ENCODE measurements at regions not wholly inside any gene's neighbourhood (a gene's known extent, or its start where the extent isn't known, plus 50 kb on each side); places are given as distances from the start of the nearest gene placed in this dataset.
"Not testable (repeated sequence)": the region's sequence is repeated elsewhere in the genome, so short reads cannot be mapped to it uniquely, and the experiment has no call there.

DNA sequence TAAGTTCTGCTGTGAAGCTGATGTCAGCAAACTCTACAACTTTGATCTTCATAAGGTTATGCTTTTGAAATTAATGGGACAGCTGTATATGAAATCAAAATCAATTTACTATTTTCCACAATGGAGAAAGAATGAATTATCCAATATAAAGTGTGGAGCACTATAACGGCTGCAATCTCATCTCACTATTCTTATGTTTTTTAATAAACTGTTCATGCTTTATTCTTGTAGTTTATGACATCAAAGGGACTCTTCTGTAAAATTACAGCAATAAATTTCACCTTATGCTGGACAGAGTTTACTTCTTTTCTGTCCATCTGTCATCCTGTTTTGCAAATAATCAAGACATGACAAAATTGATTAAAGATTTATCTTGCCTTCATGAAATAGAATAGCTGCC lies 192.5 kb downstream of the TECRL start:
- no peak for DNase-seq

DNA sequence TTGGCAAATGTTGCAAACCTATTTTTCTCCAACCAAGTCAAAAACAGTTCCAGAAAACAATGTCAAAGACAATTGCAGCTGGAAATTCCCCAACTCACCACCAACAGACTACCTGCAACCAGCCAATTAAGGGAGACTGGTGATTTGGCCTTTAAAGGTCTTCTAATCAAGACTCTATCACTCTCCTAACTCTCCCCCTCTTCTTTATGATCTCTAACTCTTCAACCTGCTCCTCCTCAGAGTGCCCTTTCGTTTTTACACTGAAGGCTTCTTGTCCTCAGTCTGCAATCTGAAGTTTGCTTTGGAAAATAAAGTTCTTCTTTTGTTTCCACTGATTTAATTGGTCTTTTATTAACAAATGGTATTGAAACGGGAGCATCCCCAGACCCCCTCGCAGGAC lies 203.9 kb downstream of the TECRL start:
- no peak for DNase-seq

DNA sequence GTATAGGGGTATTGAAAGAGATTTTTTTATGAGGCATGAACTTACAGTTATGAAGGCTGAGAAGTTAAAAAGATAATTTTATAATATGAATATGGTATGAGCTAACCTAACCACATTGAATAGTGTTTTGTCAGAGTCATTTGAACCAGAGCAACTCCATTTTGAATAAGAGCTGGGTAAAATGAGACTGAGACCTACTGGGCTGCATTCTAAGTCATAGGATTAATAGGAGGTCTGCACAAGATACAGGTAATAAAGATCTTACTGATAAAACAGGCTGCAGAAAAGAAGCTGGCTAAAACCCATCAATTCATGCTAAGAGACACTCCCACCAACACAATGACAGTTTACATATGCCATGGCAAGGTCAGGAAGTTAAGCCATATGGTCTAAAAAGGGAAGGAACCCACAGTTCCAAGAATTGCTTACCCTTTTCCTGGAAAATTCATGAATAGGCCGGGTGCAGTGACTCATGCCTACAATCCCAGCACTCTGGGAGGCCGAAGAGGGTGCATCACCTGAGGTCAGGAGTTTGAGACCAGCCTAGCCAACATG lies 209.2 kb downstream of the TECRL start:
- DNase-seq = no peak

DNA sequence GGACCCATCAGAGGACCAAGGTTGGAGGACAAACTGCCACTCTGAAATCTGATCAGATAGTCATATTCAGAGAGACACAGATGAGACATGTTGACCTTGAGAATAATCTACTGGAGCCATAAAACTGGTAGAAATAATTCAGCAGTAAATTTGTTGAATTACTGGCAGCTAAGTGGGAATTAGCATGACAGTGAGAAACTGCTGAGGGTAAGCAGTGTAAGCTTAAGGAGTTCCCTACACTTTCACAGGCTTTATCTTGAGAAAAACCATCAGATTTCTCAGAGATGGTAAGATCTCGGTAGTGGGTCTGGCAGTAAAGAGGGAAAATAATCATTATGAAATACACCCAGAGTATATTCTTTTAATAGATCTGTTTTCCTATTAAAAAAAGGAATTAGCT lies 213.7 kb downstream of the TECRL start:
- no peak for DNase-seq

DNA sequence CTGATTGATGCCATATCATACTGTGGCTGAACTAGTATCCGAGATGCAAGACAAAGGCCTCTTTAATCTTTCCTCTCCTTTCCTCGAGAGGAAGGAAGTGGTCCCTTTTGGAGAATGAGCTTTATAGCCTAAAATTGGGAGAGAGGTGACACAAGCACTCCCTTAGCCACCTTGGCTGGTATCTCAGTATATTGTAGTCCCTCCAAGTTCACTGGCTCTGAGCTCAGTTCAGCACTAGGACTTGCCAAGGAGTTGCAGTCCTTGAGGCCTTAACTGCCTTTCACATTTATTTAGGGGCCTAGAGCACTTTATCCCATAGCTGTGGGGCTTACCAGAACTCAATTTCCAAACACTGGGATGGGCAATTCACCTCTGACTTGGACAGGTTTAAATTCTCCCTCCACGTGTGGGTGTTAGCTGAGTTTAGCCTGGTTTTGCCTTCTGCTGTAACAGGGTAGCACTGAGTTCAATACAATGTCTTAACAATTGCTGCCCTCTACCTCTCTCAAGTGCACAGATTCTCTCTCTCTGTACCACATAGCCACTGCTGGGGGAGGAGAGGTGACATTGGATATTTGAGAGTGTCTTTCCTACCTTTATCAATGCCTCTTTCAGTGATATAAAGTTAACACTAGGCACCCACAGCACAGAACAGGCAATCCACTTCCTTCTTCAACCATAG lies 216.4 kb downstream of the TECRL start:
- DNase-seq = no peak

DNA sequence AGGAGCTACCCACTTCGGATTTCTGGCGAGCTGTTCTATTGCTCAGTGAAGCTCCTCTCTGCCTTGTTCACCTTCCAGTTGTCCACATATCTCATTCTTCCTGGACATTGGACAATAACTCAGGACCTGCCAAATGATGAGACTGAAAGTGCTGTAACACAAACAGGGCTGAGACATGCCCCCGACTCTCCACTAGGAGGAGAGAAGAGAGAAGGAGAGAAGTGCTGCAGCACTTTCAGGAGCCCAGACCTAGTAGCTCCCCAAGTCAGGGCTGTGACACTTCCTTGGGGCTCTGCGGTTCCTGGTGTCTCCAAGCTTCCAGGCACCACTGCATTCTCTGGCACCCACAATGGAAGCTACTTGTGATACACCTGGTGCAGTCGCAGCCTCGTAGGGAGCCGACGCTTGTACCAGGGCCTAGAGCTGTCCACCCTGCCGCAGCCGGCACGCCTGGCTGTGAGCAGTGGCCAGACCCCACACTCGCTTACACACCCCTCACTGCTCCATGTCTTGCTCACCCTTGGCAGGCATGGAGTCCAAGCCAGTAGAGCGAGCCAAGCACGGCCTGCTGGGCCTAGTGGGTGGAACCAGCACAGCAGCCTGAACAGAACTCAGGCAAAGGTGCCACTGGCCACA lies 234.9 kb downstream of the TECRL start:
- DNase-seq = no peak

DNA sequence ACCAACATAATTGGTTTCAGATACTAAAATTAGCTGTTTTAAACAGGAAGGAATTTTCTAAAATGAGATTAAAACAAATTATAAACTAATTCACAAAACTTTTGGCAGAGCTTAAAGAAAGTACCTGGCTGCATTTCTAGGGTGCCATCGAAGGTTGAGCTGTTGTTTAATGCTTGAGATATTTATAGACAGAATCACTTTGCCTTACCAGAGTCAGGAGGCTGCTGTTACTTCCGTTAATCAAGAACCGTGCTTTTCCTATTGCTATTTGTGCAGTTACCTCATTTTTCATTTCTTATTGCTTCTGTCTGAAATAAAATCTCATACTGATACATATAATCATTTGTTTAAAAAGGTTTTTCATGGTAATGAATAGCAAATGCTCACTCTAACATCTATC lies 242.9 kb downstream of the TECRL start:
- no peak for DNase-seq

DNA sequence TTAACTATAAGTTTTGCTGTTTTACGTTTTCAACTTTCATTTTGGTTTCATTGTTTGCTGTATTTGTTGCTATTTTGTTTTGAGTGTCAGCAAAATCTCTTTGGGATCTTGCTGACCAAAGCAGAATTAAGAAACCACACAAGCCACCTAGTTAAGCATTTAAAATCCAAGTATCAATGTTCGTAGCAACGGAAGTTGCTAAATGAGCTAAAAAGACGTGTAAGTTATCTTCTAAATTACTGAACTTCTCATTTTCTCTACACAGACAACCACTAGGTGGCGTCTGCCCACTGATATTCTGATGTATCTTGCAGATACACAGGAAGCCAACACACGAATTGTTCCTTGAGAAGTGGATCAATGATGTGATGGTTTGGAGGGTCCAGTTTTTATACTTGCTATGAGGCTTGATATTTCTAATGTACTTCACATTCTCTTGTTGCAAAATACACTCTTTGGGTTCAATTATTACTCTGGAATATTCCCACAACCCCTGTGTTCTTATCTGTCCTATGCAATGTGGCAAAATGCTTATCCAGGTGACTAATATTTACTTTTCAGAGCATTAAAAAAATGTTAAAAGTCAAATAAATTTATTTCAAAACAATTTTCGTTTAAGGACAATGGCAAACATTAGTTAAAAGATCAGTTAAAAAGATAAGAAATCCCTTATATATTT lies 250.5 kb downstream of the TECRL start:
- peak; percentile 30 for DNase-seq

DNA sequence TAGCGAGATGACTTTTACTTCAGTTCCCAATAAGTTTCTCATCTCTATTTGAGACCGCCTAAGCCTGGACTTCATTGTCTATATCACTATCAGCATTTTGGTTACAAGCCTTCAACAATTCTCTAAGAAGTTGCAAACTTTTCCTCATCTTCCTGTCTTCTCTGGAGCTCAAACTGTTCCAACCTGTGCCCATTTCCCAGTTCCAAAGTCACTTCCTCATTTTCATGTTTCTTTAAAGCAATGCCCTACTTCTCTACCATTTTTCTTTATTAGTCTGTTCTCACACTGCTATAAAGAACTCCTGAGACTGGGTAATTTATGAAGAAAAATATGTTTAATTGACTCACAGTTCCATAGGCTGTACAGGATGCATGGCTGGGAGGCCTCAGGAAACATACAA lies 251.9 kb downstream of the TECRL start:
- DNase-seq = no peak

DNA sequence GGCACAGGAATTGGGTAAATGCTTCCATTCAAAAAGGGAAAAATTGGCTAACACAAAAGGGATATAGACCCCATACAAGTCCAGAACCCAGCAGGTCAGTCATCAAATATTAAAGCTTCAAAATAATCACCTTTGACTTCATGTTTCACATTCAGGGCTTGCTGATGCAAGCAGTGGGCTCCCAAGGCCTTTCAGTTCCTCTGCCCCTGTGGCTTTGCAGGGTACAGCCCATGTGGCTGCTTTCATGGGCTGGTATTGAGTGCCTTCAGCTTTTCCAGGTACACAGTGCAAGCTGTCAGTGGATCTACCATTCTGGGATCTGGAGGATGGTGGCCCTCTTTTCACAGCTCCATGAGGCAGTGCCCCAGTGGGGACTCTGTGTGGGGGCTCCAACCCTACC lies 253.0 kb downstream of the TECRL start:
- no peak for DNase-seq

DNA sequence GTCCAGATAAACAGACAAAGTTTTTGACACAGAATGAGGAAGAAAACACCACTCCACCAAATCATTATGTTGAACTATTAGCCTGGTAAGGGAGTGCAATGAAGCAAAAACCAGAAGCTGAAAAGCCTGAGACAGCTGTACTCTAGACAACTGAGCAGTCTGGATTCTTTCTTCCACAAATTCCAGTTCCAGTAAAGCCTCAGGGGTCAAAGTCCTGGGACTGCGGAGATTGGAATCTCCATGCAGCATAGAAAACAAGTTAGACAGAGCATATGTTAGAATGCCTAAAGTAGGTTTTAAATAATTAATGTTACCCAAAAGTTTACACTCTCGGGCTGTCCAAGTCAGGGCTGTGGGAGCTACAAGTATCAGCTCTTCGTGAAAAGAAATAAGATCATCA lies 263.2 kb downstream of the TECRL start:
- no peak for DNase-seq

DNA sequence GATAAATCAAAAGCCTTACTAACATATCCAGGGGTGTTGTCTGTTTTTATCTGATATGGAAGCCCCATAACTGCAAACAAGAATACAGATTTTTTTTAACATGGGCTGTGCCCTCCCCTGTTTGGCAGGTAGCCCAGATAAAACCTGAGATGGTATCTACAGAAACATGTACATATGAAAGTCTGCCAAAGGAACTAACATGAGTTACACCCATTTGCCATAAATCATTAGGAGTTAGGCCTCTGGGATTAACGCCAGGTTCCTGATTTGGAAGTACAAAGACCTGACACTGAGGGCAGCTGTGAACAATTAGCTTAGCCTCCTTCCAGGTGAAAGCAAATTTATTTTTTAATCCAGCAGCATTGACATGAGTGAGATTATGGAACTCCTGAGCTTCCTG lies 264.3 kb downstream of the TECRL start:
- no peak for DNase-seq

DNA sequence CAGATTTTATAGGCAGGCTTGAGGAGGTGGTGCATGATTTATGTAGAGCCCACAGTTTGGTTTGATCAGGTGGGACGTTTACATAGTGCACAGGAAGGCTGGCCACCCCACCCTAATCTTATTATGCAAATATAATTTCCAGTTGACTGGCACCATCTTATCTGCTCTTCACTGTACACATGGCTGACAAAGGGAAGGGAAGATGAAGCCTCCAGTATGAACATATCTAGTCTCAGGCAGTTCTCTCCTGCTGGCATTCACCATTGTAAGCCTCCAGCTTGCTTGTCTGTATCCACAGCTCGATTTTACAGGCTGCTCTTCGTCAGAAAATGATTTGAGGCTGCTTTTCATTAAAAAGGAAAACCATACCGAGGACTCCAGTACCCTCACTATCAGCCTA lies 278.3 kb downstream of the TECRL start:
- DNase-seq = no peak

DNA sequence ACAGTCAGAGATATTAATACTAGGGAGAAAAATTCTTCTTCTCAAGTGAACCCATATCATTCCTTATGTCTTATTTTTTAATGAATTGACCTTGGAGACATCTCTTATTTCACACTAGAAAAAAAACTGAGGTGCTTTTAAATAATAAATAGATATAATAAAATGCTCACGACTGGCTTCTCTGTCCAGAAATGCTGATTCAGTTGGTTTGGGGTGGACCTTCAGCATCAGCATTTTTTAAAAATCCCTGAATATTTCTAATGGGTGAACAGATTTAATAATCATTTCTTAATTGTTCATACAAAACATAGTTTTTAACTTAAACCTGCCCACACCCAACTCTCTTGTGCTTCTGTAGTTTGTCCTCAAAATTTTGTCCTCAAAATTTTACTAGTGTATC lies 283.9 kb downstream of the TECRL start:
- no peak for DNase-seq

DNA sequence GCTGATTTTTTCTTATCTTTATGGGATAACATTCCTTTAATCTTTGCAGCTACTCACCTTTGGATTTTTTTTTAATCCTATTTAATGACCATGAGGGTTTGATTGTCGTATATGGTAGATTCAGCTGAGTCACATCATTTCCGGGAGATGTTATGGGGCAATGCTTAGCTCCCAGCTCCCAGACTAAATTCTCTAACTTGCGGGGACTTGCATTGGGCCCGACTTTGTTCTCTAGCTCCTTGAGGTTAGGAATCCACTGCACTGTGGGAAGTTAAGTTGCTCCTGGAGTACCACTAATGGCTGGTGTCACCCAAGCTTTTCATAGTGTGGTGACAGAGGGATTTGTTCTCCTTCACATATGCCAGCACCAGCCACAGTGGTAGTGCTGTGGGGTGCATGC lies 287.4 kb downstream of the TECRL start:
- DNase-seq = no peak

DNA sequence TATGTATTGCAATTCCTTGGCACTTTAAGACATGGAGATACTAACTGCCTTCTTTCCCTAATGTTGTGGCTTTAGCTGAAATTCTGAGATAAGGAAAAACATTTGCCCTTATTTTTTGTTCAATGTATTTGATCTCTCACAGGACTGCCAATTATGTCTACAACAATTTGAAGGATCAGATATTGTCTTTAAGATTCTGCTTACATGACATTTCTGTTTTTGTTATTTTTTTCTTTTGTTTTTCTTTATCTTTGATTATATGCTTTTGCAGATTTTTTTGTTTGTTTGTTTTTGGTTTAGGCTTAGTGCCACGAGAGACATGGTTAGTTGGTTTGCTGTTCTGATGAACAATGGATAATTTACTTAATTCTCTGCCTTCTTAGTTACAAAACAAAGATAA lies 303.3 kb downstream of the TECRL start:
- no peak for DNase-seq

DNA sequence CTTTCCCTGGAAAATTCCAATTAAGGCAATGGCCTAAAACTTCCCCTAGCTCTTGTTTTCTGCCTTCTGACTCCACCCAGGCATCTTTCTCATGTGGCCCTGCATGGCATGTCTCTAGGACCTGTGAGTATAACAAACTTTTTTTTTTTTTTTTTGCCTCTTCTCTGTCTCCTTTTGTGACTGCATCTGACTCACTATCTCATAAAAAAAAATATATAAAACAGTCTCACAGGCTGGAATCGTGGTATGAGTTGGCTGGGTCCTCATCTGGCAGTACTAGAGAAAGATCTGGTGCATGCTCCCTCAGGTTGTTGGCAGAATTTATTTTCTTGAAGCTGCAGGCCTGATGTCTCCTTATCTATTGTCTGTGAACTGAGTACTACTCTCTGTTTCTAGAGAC lies 313.9 kb downstream of the TECRL start:
- no peak for DNase-seq

DNA sequence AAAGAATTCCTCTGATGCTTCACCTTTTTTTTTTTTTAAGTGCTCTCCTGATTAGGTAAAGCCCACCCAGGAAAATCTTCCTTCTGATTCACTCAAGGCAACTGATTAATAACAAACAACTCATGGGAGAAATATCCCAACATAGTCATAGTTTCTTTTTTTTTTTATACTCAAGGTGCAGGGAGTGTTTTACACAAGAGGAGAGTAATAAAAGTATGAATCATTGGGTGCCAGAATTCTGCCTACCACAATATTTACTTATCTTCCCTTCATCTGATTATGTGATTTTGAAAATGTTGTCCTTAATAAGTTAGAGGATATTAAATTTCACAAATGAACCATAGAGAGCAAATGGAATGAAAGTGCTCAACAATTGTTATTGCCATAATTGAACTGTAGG lies 329.9 kb downstream of the TECRL start:
- no peak for DNase-seq

DNA sequence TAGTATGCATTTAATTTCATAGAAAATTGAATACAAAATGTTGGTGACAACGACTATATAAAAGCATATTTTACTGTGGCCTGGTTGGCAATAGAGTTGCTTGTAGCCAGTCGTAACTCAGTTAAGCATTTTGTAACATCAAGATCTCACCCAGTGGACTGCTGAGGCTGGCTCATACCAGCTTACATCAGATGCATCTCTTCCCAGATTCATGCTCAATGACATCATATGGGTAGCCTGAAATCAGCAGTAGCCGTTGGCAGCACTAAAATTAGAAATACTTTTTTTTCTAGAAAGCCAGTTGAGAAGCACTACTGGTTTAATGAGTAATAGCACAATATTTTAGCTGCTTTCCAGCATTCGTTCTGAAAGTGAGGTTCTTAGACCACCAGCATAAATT lies 341.2 kb downstream of the TECRL start:
- DNase-seq = no peak

DNA sequence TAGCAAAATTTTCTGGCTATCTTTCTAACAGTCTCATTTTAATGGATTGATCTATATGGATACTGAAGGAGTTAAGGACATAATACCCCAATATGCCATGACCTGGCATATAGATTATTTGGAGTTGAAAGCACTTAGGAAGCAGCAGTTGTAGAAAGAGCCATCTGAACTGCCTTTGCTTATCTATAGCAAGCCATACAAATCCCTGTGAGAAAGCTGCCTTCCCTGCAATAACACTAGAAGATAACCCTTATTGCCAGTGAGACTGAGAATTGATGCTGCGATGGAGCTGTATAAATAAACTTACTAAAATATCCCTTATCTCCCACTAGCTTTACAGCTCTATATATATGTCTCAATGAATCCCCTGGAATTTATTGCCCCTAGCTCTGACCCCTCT lies 346.3 kb downstream of the TECRL start:
- DNase-seq = no peak

DNA sequence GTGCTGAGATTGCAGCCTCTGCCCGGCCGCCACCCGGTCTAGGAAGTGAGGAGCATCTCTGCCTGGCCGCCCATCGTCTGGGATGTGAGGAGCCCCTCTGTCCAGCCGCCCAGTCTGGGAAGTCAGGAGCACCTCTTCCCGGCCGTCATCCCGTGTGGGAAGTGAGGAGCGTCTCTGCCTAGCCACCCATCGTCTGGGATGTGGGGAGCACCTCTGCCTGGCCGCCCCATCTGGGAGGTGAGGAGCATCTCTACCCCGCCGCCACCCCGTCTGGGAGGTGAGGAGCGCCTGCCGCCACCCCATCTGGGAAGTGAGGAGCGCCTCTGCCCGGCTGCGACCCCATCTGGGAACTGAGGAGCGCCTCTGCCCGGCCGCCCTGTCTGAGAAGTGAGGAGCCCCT lies 372.2 kb downstream of the TECRL start:
- DNase-seq = not testable (repeated sequence)

DNA sequence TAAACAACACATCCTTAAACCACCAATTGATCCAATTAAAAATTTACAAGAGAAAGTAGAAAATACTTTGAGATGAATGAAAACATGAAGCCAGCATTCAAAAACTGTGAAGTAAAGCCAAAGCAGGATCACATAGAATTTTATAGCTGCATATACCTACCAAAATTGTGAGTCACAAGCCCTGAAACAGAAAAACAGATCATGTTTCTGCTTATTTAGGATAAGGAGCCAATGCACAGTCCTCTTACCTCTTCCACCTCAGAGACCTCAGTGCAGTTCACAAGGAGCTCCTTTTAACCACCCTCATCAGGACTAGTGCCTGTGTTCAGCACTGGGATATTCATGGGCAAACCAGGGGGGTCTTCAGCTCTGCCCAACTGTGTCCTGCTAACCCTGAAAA lies 386.7 kb downstream of the TECRL start:
- DNase-seq = no peak

DNA sequence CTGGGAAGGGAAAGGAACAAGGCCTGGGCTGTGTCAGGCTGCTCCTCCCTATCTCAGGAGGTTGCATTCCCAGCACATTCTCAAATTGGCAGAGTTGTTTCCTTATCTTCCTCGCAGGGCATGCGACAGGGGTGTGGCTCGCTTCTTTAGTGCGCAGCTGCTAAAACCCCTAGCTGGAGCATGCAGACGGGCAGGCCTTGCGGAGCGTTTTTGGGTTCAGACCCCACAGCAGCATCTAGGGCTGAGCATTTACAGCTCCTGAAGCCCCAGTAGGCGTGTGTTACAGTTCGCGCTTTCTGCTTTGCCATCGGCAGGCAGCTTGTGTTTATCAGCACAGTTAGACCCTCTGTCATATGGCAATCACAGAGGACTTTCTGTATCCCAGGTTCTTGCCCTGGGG lies 392.4 kb downstream of the TECRL start:
- no peak for DNase-seq

DNA sequence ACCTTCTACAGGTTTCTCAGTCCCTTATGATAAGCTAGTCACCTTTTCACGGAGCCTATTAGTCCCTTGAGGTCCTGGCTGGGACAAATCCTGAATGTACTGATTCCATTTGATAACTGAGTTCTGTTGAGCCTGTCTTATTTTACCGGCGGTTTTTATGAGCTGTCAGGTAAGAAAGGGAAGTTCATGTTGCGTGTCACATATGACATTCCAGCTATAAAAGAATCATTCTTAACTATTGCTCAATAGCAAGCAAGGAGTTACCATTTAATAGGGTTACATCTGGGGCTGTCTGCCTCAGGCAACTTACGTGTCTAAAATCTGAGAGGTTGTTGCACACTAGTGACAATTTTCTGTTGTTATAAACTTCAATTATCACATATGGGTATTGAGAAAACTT lies 394.6 kb downstream of the TECRL start:
- no peak for DNase-seq
